GM21529 (cell line): ENCODE measurements at regions not wholly inside any gene's neighbourhood (a gene's known extent, or its start where the extent isn't known, plus 50 kb on each side); places are given as distances from the start of the nearest gene placed in this dataset.

ENCODE experiments used
- ATAC-seq: cut with Tn5 transposase; IDR thresholded peaks from one replicate; pipeline ENCODE4 v1.9.1; 2021; ENCODE audit not compliant: unreplicated experiment

GRCh38 chr9:16128003-16128402 is 575.2 kb downstream of the CCDC171 start:
- no peak for ATAC-seq

GRCh38 chr9:16131264-16131663 is 578.4 kb downstream of the CCDC171 start:
- ATAC-seq, result no peak

DNA sequence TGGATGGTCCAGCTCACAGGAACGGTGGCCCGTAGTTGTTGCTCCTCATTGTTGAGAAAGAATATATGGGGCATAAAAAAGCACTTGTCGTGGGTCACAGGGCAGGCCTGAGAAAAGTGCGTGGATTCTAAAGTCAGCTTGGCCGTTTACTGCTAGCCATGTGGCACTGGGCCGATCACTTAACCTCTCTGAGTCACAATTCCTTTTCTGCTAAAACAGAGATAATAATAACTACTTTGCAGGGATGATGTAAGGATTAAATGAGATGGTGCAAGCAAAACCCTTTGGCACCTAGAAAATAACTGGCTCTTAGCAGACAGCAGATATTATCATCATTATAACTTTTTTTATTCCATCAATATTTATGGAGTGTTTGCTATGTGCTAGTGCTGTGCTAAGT is 579.7 kb downstream of the CCDC171 start:
- no peak for ATAC-seq

DNA sequence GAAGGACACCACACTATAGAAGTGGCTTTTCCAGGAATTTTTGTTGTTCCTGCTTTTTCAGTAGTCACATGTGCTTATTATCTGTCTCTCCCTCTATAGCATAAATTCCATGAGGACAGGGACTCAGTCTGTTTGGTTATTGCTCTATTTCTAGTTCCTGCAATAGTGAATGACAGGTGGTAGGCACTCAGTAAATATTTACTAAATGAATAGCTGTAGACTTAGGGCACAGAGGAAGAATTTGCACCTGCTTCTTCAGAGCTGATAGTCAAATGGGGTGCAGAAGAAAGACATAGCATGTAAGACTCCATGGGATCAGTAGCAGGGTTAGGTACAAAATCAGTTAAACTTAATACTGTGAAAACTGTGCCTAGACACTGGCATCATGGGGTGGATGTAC is 580.2 kb downstream of the CCDC171 start:
- no peak for ATAC-seq

- peak; percentile 84 for ATAC-seq
These were observed 580.8 kb downstream of the CCDC171 start for GRCh38 chr9:16133556-16134227.

DNA sequence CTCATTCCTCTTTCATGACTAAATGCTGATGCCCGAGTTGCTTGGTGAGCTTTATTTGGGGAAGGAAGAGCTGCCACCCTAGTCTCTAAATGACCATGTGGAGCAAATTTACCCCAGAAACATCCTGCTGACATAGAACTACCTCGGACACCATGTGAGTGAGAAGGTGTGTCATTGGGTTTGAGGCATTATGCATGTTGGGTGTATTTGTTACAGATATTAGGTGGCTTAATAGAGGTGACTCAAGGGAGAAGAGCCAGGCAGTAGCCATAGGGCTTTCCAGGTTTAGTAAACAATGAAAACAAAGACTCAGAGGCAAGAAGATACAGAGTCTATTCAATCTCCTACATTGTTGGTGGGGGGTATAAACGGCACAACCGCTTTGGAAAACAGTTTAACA is 581.5 kb downstream of the CCDC171 start:
- ATAC-seq, result no peak

GRCh38 chr9:16135968-16136367 is 583.1 kb downstream of the CCDC171 start:
- ATAC-seq, result no peak

- no peak for ATAC-seq
These were observed 583.6 kb downstream of the CCDC171 start for GRCh38 chr9:16136451-16136850.

DNA sequence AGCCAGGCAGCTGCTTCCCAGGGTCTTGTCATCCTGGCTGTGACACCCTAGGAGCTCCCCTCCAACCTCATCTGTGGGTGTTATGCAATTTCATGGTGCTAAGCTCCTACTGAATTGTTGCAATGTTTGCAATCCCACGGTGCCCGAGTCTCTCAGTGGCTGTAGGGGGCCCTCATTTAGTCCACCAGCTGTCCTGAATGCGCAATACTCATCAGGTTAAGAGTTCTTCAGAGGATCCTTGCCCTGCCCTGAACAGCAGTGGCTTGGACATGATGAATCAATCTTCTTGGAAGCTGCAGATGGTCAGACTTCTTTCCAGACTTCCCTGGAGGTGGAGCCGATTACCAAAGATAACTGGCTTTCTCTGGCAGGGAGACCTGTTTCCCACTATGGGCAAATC is 584.1 kb downstream of the CCDC171 start:
- ATAC-seq, result no peak

- ATAC-seq, result no peak
These were observed 586.0 kb downstream of the CCDC171 start for GRCh38 chr9:16138561-16139491.

DNA sequence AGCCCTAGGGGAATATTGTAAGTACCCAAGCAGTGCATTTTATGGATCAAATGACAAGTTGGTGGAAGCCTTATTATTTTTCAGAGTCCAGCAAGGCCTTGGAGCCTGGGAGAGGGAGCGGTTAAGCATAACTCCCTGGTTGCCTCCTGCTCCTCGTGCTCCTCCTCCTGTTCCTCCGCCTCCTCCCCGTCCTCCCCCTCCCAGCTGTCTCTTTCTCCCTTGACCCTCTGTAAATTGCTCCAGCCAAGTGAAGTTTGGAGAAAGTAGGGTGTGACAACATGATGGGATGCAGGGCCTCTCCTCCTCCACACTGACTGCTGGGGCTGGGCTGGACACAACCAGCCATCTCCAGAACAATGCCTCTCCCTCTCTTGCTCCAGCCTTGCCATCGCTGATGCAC is 586.9 kb downstream of the CCDC171 start:
- ATAC-seq, result no peak

DNA sequence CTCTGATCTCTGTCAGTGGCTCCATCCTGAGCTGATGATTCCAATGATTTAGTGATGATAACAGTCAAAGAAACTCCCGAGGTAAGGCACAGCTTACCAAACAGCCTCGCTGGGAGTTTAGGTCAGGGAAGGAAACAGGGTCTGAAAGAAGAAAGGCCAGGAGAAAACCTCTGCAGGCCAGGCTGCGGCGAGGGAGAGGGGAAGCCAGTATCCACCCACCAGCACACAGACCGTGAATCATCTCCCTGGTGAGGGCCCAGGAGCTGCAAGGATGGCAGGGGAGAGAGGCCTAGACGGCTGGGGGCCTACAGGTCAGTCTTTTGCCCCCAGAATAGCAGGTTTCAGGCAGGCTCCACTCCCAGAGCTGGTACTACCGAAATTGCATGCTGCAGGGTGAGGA is 590.5 kb downstream of the CCDC171 start:
- no peak for ATAC-seq

DNA sequence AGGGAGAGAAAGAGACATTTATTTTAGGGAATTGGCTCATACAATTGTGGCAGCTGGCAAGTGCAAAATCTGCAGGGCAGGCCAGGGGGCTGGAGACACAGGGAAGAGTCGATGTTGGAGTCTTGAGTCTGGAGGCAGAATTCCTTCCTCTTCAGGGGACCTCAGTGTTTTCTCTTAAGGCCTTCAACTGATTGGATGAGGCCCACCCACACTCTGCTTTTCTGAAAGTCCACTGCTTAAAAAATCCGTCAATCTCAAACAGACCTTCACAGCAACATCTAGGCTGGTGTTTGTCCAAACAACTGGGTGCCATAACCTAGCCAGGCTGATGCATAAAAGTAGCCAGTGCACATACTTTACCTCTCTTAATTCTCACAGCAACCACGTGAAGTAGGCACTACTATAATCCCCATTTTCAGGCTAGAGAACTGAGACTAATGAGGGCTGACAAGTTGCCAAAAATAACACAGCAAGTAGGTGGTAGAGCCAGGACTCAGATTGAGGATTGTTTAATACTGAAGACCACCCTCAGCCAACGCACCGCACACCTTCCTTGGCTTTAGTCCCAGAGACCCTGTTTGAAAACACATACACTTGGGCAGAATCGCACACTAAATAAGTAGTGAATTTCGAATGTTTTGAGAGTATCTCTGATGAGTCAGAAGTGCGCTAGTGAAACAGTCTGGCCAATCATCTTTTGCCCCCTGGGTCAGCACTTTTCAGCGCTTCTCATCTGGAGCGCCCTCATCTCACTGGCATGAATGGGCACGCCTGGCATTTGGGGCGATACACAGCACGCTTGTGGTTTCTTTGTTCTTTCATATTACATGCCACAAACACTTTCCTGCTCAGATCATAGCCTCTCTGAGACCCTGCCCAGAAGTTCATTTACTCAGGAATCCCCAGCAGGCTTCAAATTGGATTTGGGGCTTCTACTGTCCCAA is 591.4 kb downstream of the CCDC171 start:
- no peak for ATAC-seq

GRCh38 chr9:16145196-16145950 is 592.5 kb downstream of the CCDC171 start:
- no peak for ATAC-seq

- ATAC-seq, result no peak
These were observed 594.9 kb downstream of the CCDC171 start for GRCh38 chr9:16147726-16148125.

DNA sequence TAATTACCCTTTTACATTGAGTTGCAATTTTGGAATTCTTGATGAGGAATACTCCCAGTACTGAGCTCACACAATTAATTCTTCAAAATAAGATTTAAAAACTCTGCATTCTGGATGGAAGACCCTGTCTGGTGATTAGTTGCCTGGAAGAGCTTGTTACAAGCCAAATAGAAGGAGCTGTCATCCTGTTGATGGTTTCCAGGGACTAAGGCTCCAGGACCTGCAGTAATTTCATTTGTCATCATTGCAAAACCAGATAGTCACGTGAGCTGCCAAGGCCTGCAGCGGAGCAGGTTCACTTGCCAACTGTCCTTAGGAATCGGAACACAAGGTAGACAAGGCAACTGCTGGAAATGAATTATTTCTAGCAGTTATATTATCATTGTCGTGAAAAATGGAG is 597.7 kb downstream of the CCDC171 start:
- no peak for ATAC-seq

DNA sequence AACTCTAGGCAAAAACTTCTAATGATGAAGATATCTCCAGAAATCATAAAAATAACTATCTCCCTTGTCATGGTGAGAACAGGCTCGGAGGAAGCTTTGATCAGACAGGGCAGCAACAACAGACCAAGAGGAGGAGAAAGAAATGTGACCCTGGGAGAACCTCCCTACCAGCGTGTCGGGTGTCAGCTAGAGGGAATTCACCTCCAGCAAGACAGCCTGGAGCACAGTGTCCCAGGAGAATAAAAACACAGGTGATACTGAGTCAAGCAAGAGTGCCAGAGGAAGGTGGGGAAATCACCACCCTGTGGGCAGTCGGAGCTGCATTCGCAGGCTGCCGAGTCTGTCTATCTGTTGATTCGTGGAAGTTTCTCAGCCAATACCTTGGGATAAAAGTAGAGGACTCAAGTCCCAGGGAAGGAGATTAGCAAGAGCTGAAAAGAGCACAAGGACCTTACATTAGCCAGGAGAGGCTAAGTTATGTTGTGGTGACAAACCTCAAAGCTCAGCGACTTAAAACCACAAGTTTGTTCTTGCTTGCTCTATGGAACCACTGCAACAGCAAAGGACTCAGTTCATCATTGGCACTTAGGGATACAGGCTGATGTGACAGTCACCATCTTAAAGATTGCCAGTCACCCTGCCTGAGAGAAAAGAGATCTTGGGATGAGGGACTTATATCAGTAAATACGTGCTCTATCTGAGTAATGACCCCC is 598.3 kb downstream of the CCDC171 start:
- ATAC-seq, result no peak

DNA sequence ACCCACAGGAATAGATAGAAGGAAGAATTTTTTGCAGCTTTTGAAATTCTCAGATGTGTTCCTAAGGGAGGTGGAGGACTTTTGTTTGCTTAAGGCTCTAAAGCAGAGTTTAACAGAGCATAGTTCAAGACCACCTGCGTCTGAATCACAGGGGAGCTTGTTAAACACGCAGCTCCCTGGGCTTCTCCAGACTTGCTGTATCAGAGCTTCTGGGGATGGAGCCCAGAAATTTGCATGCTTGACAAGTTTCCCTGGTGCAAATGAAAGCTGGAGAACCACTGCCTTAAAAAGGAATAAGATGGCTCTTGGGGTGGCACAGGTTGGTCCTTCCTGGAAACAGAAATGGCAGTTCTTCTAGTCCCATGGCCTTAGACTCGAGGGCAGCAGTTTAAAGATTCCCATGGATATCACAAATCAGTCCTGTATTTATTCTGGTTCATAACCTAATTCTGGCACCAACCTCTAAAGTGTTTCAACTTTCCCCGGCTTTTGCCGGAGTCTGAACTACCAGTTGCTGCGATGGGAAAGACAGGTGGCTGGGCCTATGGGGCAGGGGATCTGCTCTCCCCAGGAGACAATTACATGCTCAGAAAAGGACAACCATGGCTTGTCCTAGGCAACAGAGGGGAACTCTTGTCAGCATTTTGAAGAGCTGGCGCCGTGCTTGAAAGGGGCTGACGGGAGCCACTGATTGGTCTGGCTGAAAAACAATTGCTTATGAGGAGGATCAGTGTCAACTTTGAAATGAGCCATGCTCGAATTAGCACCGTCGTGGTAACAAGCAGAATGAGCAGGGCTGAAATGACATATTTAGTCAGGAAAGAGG is 599.6 kb downstream of the CCDC171 start:
- no peak for ATAC-seq

DNA sequence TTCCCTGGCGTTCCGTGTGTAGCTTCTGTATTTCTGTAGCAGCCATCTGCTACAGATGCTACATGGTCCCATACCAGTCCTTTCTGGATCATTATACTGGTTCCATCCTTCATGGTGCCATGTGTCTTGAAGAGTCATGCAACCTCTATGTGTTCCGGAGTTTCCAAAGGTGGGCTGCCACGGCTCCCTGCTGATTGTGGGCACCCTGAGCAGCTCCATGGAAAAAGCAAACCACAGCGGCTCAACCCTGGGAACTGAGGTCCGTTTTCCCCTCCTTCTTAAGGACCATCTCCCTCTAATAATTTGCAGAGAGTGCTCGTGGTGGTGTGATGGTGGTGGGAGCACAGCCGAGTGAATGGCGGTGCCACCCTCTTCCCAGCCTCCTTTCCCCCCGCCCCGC is 600.4 kb downstream of the CCDC171 start:
- ATAC-seq, result no peak
